ENCODE measurements at regions not wholly inside any gene's neighbourhood (a gene's known extent, or its start where the extent isn't known, plus 50 kb on each side); places are given as distances from the start of the nearest gene placed in this dataset.

GRCh38 chr15:96487245-96487644 is 156.7 kb downstream of the NR2F2 start:
- no peak for FAIRE-seq
- peaks cover 14 to 20% of the 10 kb centered on the region in 2 experiments; a peak in 4 of 5 replicates for H3K27me3 ChIP-seq (ENCODE audit: control insufficient read depth in 2 of 2, insufficient read depth in 2 of 2, low read length in 2 of 2)
- no peak overlapping the region for H3K27ac ChIP-seq (ENCODE audit: extremely low read depth, low read depth, low read length)
- intact Hi-C loops (cut with micrococcal nuclease) (loop anchor here (10.0 kb wide), 1 partner anchor 152 kb away; the partner anchor contains the start of gene NR2F2), in situ Hi-C loops (cut with MboI) (no loop called here)
- DNase-seq (ENCODE audit: extremely low read depth in 1 of 4, low spot score in 3 of 4) = no peak
- CTCF ChIA-PET (ENCODE audit: low intra/inter-chr PET ratio) = no interaction called here
- no TSS peak for BruUV-seq (replicated peaks)
- ATAC-seq = no peak
- POLR2A ChIA-PET = no interaction called here
- no peak overlapping the region for H3K9ac ChIP-seq (ENCODE audit: insufficient read depth in 1 of 2, low read depth in 2 of 2, low read length in 2 of 2)
- H3K4me2 ChIP-seq (ENCODE audit: insufficient read depth, low read length) = no peak overlapping the region
- no peak overlapping the region for H2AFZ ChIP-seq (ENCODE audit: low read depth, low read length)
- TF ChIP-seq HSF4 (CRISPR knock-in tag; IDR thresholded peaks at IDR 0.05; ENCODE audit: borderline replicate concordance) = no peak
- no peak for TF ChIP-seq NONO (IDR thresholded peaks at IDR 0.05; ENCODE audit: low read depth in 2 of 2, low read length in 1 of 2)
- no peak for TF ChIP-seq ZFP1 (CRISPR knock-in tag; IDR thresholded peaks at IDR 0.05)
- no peak for TF ChIP-seq GATAD2B (IDR thresholded peaks at IDR 0.05; ENCODE audit: borderline replicate concordance)
- TF ChIP-seq CREB3L1 (IDR thresholded peaks at IDR 0.05; ENCODE audit: borderline replicate concordance, low read depth) = no peak
- TF ChIP-seq DNMT1 (IDR thresholded peaks at IDR 0.05) = no peak
- TF ChIP-seq MBD1 (CRISPR knock-in tag; IDR thresholded peaks at IDR 0.05) = no peak
- no peak for TF ChIP-seq SIX5 (IDR thresholded peaks at IDR 0.05; ENCODE audit: borderline replicate concordance in 1 of 2, insufficient read depth in 1 of 2, low read depth in 1 of 2, low read length in 2 of 2)
- no peak for TF ChIP-seq ASH1L (IDR thresholded peaks at IDR 0.05; ENCODE audit: borderline replicate concordance, low read depth, partially characterized antibody)
- H3K4me3 ChIP-seq = no peak overlapping the region
- 0% methylated on average over 3 of the region's 3 CpGs for WGBS (ENCODE audit: insufficient coverage, low coverage, missing lambda C conversion rate)
- H3K9me1 ChIP-seq (ENCODE audit: control insufficient read depth, insufficient read depth, low read length) = no peaks in the 10 kb centered on the region
- H3K36me3 ChIP-seq (ENCODE audit: control insufficient read depth, insufficient read depth, low read length) = no peaks in the 10 kb centered on the region
- no peaks in the 10 kb centered on the region for H3K9me3 ChIP-seq (replicated peaks; ENCODE audit: control insufficient read depth, insufficient read depth, low read depth, low read length)
- no peaks in the 10 kb centered on the region for H3K79me2 ChIP-seq (ENCODE audit: control insufficient read depth, insufficient read depth, low read length)
- H3K4me1 ChIP-seq (replicated peaks in 1 of 2; ENCODE audit: control insufficient read depth in 2 of 2, insufficient read depth in 2 of 2, low read length in 2 of 2) = peaks cover 0 to 8% of the 10 kb centered on the region in 2 experiments; a peak in 1 of 5 replicates
- H4K20me1 ChIP-seq (replicated peaks; ENCODE audit: control insufficient read depth, insufficient read depth, low read length) = no peaks in the 10 kb centered on the region

All from K562 (cell line).